HG03354 (cell line): ENCODE measurements at regions not wholly inside any gene's neighbourhood (a gene's known extent, or its start where the extent isn't known, plus 50 kb on each side); places are given as distances from the start of the nearest gene placed in this dataset.

Experiments
- ATAC-seq: cut with Tn5 transposase; IDR thresholded peaks from one replicate; pipeline ENCODE4 v1.9.1; 2021; ENCODE audit warnings: mild to moderate bottlenecking; ENCODE audit not compliant: unreplicated experiment, poor library complexity, severe bottlenecking

GRCh38 chr17:77867308-77867781 is 91.2 kb upstream of the TNRC6C start:
- no peak for ATAC-seq

- ATAC-seq: no peak
These were observed 90.4 kb upstream of the TNRC6C start for GRCh38 chr17:77867976-77868713.

GRCh38 chr17:77869041-77869599 is 89.4 kb upstream of the TNRC6C start:
- ATAC-seq: peak; percentile 14

GRCh38 chr17:77869665-77870132 is 88.8 kb upstream of the TNRC6C start:
- ATAC-seq: peak; percentile 86

- ATAC-seq: no peak
These were observed 86.3 kb upstream of the TNRC6C start for GRCh38 chr17:77872199-77872598.

- no peak for ATAC-seq
These were observed 85.6 kb upstream of the TNRC6C start for GRCh38 chr17:77872714-77873499.

GRCh38 chr17:77873500-77874302 is 84.8 kb upstream of the TNRC6C start:
- ATAC-seq: no peak

GRCh38 chr17:77874303-77875050 is 84.0 kb upstream of the TNRC6C start:
- no peak for ATAC-seq

- ATAC-seq: no peak
These were observed 83.3 kb upstream of the TNRC6C start for GRCh38 chr17:77875051-77875780.

- ATAC-seq: no peak
These were observed 82.5 kb upstream of the TNRC6C start for GRCh38 chr17:77875881-77876509.

- no peak for ATAC-seq
These were observed 81.5 kb upstream of the TNRC6C start for GRCh38 chr17:77877036-77877435.

- ATAC-seq: no peak
These were observed 80.7 kb upstream of the TNRC6C start for GRCh38 chr17:77877646-77878355.

- no peak for ATAC-seq
These were observed 79.1 kb upstream of the TNRC6C start for GRCh38 chr17:77879226-77879895.

GRCh38 chr17:77879896-77880280 is 78.6 kb upstream of the TNRC6C start:
- no peak for ATAC-seq

- ATAC-seq: no peak
These were observed 77.6 kb upstream of the TNRC6C start for GRCh38 chr17:77880711-77881450.

GRCh38 chr17:77881545-77881944 is 77.0 kb upstream of the TNRC6C start:
- ATAC-seq: peak; percentile 89
